ENCODE measurements at regions not wholly inside any gene's neighbourhood (a gene's known extent, or its start where the extent isn't known, plus 50 kb on each side); places are given as distances from the start of the nearest gene placed in this dataset.
A peak's percentile ranks its signal among the peaks of the same experiment; 100 is the strongest.

DNA sequence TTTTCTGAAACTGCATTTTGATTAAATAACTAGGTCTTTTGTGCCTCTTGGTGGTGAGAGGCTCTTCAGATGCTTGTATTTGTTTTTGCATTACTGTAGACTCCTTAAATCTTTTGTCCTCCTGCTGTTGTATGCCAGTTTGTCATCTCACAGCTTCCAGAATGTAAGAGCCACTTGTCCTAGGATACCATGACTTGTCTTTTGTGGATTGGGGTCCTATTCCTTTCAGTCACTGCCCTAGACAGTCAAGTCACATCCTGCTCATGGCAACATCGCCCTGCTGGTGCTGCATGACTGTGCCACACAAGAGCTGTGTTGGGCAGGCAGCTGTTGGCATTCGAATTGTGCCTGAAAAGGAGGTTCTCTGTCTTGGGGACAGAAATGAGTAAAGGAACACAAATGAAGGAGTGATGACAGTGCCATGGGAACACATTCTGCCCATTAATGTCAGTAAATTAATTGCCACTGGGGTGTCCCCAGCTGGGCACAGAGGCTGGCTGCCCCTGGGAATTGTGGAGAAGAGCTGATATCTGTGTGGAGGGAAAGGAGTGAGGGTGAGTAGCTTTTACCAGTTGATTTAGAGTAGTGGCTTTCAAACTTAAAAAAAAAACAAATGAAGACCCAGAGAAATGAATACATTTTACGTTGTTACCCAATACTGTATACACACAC lies 140.3 kb downstream of the ARL6IP6 start:
- Mint-ChIP-seq H3K4me3 (no peak overlapping the region), H3K9me3 (peaks cover 21% of the 10 kb centered on the region), H3K27me3 (peaks cover 8% of the 10 kb centered on the region), H3K4me1 (no peaks in the 10 kb centered on the region), H3K27ac (no peak overlapping the region), H3K36me3 (ENCODE audit: low read depth) (no peaks in the 10 kb centered on the region)
- ATAC-seq (replicated peaks), result no peak

GRCh38 chr2:152846697-152847470 lies 128.5 kb downstream of the ARL6IP6 start:
- ATAC-seq (replicated peaks), result no peak
- H3K27ac Mint-ChIP-seq, result no peak overlapping the region

GRCh38 chr2:152835674-152836073 lies 117.3 kb downstream of the ARL6IP6 start:
- H3K27me3 Mint-ChIP-seq, result peaks cover 8% of the 10 kb centered on the region
- ATAC-seq (replicated peaks), result no peak
- no peak overlapping the region for H3K27ac Mint-ChIP-seq
- no peaks in the 10 kb centered on the region for H3K36me3 Mint-ChIP-seq (ENCODE audit: low read depth)
- H3K9me3 Mint-ChIP-seq, result no peaks in the 10 kb centered on the region
- H3K4me3 Mint-ChIP-seq, result no peak overlapping the region
- no peaks in the 10 kb centered on the region for H3K4me1 Mint-ChIP-seq

More at GRCh38 chr2:152846697-152847470, 128.5 kb downstream of the ARL6IP6 start:
- Mint-ChIP-seq H3K36me3 (ENCODE audit: low read depth) (no peaks in the 10 kb centered on the region), H3K4me1 (no peaks in the 10 kb centered on the region), H3K9me3 (peaks cover 6% of the 10 kb centered on the region), H3K27me3 (peaks cover 16% of the 10 kb centered on the region), H3K4me3 (no peak overlapping the region)

- Mint-ChIP-seq H3K4me3 (no peak overlapping the region), H3K27ac (no peak overlapping the region), H3K9me3 (no peaks in the 10 kb centered on the region), H3K4me1 (no peaks in the 10 kb centered on the region), H3K27me3 (no peaks in the 10 kb centered on the region), H3K36me3 (ENCODE audit: low read depth) (no peaks in the 10 kb centered on the region)
- no peak for ATAC-seq (replicated peaks)
Measured at GRCh38 chr2:152827944-152828343, 109.5 kb downstream of the ARL6IP6 start.

DNA sequence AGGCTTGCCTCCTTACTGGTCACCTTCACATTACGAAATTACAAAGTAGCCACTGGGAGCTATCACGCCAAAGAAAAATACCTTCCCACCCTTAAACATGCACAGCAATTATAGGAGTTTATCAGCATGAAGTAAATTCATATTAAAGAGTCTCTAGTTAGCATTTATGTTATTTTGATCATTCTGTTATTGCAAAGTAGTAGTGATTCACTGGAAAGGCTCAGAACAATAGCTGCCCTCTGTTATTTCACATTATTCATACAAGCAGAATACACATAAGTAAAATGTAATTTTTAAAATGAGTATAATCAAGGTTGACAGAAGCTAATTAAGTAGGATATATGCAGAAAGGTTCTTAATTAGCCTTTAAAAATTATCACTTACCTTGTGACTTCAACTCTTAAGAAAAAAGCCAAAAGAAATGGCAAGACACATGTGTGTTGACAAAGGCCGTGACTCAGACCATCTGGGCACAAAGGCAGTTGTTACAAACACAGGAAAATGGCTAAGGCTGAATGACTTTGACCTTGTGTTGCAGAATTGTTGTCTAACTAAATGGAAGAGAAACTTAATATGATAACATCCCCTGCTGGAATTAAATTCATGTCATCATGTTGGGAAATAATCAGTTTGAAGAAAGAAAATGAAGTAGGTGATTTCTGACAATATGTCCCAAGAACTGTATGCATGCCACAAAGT lies 108.3 kb downstream of the ARL6IP6 start:
- no peak for ATAC-seq (replicated peaks)
- H3K4me1 Mint-ChIP-seq, result no peaks in the 10 kb centered on the region
- H3K27ac Mint-ChIP-seq, result no peak overlapping the region
- H3K9me3 Mint-ChIP-seq, result no peaks in the 10 kb centered on the region
- no peaks in the 10 kb centered on the region for H3K36me3 Mint-ChIP-seq (ENCODE audit: low read depth)
- H3K4me3 Mint-ChIP-seq, result no peak overlapping the region
- no peaks in the 10 kb centered on the region for H3K27me3 Mint-ChIP-seq

GRCh38 chr2:152825834-152826233 lies 107.4 kb downstream of the ARL6IP6 start:
- H3K4me1 Mint-ChIP-seq, result no peaks in the 10 kb centered on the region
- no peak overlapping the region for H3K4me3 Mint-ChIP-seq
- no peaks in the 10 kb centered on the region for H3K27me3 Mint-ChIP-seq
- H3K36me3 Mint-ChIP-seq (ENCODE audit: low read depth), result no peaks in the 10 kb centered on the region
- no peaks in the 10 kb centered on the region for H3K9me3 Mint-ChIP-seq
- no peak for ATAC-seq (replicated peaks)
- no peak overlapping the region for H3K27ac Mint-ChIP-seq

DNA sequence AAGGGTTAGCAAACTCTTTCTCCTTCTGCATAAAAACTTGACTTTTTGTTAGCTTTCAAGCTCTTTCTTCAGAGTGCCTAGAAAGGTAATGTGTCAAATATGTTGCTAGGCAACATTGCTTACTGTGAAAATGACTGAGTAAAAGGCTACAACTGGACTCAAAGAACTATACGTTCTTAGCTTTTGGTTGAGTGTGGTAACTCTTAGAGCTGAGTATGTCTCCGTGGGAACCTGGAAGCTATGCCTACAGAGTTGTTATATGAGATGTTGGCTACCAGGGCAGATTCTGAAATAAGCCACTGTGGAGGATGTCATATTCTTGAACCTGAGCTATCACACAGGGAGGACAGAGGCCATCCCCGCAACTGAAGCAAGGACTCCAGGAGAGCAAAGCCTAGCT lies 105.5 kb downstream of the ARL6IP6 start:
- ATAC-seq (replicated peaks), result no peak
- H3K27me3 Mint-ChIP-seq, result peaks cover 3% of the 10 kb centered on the region
- no peaks in the 10 kb centered on the region for H3K4me1 Mint-ChIP-seq
- H3K9me3 Mint-ChIP-seq, result no peaks in the 10 kb centered on the region
- H3K4me3 Mint-ChIP-seq, result no peak overlapping the region
- H3K27ac Mint-ChIP-seq, result no peak overlapping the region
- no peaks in the 10 kb centered on the region for H3K36me3 Mint-ChIP-seq (ENCODE audit: low read depth)

- H3K4me1 Mint-ChIP-seq, result no peaks in the 10 kb centered on the region
- no peak overlapping the region for H3K27ac Mint-ChIP-seq
- no peak for ATAC-seq (replicated peaks)
- H3K9me3 Mint-ChIP-seq, result no peaks in the 10 kb centered on the region
- no peak overlapping the region for H3K4me3 Mint-ChIP-seq
- H3K27me3 Mint-ChIP-seq, result peaks cover 7% of the 10 kb centered on the region
- no peaks in the 10 kb centered on the region for H3K36me3 Mint-ChIP-seq (ENCODE audit: low read depth)
Measured at GRCh38 chr2:152822676-152823075, 104.3 kb downstream of the ARL6IP6 start.

DNA sequence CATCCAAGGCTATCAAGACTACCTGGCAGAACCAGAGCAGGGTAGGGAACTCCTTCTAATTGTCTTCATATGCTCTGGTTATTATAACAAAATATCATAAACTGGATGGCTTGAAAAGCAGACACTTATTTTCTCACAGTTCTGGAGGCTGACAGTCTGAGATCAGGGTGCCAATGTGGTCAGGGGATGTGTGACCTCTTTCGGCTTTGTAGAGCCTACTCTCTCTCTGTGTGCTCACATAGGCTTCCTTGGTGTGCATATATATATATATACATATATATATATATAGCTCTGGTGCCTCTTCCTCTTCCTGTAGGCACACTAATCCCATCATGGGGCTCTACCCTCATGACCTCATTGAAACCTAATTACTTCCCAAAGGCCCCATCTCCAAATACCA lies 101.6 kb downstream of the ARL6IP6 start:
- Mint-ChIP-seq H3K27ac (no peak overlapping the region), H3K4me1 (no peaks in the 10 kb centered on the region), H3K27me3 (peaks cover 21% of the 10 kb centered on the region), H3K4me3 (no peak overlapping the region), H3K36me3 (ENCODE audit: low read depth) (no peaks in the 10 kb centered on the region), H3K9me3 (no peaks in the 10 kb centered on the region)
- ATAC-seq (replicated peaks), result no peak

DNA sequence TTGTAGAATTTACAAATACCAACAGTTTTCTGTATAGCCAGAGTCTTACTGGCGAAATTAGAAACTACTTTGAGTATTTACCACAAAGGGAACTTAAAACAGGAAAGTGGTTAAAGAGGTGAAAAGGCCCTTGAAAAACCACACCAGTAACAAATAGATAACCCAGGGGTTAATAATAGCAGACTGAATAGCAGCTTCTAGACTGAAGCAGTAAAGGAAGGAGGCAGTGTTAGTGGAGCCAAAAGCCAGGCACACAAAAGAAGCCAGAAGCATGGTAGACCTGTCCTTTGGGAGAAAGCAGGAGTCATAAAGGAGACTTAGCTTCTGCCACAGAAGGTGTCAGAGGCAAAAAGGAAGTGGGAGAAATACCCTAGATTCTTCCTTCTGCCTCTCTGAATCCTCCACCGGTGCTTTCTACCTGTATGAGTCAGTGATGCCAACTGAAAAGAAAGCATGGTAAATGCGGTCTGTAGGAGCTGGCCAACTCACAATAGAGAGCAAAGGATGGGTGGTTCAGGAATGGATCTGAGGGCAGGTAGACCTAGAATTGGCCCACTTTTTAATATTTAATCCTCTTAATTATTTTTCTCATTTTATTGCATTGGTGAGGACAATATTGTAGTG lies 97.3 kb downstream of the ARL6IP6 start:
- Mint-ChIP-seq H3K4me3 (no peak overlapping the region), H3K9me3 (peaks cover 10% of the 10 kb centered on the region), H3K4me1 (no peaks in the 10 kb centered on the region), H3K27me3 (peaks cover 33% of the 10 kb centered on the region), H3K27ac (no peak overlapping the region), H3K36me3 (ENCODE audit: low read depth) (no peaks in the 10 kb centered on the region)
- peak; percentile 42 for ATAC-seq (replicated peaks)

GRCh38 chr2:152814475-152815030 lies 96.1 kb downstream of the ARL6IP6 start:
- ATAC-seq (replicated peaks), result no peak
- Mint-ChIP-seq H3K27ac (no peak overlapping the region), H3K4me3 (no peak overlapping the region), H3K9me3 (peaks cover 10% of the 10 kb centered on the region), H3K36me3 (ENCODE audit: low read depth) (no peaks in the 10 kb centered on the region), H3K27me3 (peaks cover 33% of the 10 kb centered on the region), H3K4me1 (no peaks in the 10 kb centered on the region)

DNA sequence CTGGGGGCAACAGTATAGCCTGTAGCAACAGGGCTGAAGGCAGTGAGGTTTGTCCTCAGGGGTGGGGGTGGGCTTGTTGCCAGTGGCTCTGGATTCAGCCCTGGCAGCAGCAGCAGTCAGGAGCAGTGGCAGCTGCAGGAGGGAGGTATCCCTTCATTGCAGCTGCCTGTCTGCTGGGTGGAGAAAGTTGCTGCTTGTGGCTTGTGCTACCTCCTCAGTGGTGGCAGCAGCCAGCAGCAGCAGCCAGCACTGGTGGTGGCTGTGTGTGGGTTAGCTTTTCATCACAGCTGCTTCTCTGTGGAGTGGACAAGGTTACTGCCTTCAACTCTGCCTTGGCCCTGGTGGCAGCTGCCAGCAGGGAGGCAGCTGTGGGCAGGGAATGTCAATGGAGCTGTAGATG lies 94.9 kb downstream of the ARL6IP6 start:
- ATAC-seq (replicated peaks), result no peak

More for the DNA sequence above, 94.9 kb downstream of the ARL6IP6 start:
- Mint-ChIP-seq H3K9me3 (peaks cover 10% of the 10 kb centered on the region), H3K4me3 (no peak overlapping the region), H3K4me1 (no peaks in the 10 kb centered on the region), H3K36me3 (ENCODE audit: low read depth) (no peaks in the 10 kb centered on the region), H3K27ac (no peak overlapping the region), H3K27me3 (peaks cover 29% of the 10 kb centered on the region)
